ENCODE measurements at regions not wholly inside any gene's neighbourhood (a gene's known extent, or its start where the extent isn't known, plus 50 kb on each side); places are given as distances from the start of the nearest gene placed in this dataset.

DNA sequence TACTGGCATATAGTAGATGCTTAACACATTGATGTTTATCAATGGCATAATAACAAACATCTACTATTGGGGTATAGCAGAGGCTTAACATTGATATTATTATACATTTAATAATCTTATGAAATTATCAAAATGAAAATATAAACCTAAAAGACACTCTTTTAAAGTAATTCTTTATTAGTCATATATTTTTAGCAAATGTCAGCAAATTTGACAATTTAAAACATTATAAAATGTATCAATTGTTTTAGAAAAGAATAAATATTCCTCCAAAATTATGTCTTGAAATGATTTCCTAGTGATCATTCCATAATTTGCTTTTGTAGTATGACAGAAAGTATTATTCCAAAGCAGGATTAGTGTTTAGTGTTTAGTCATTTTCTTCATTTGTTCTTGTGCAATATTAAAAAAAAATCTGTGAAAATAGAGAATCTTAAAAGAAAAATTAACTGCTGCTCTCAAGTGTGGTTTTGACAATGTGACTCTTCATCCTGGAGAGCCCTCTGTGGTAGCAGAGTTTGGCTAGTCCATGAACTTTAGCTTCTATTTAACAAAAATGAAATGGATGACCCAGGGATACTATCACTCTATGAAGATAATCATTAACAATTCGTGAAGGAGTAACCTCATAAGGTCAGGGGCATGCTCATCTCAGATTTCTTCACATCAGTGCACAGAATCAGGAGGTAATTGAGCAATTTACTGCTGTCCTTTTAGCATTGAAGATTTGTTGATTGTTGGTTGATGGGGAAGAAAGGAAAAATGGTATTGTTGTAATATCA lies 1018.5 kb downstream of the LRFN5 start:
- WGBS, 2 donors: 17% methylated on average over 1 of the region's 1 CpG
- Histone ChIP-seq H3K27me3 (no peaks in the 10 kb centered on the region), H3K27ac (no peak overlapping the region), H3K4me1 (no peaks in the 10 kb centered on the region), H3K4me3 (no peak overlapping the region), H3K36me3 (no peaks in the 10 kb centered on the region), H3K9me3 (no peaks in the 10 kb centered on the region)
- no peak for DNase-seq (ENCODE audit: low spot score in 2 of 2)
- no peak for TF ChIP-seq POLR2A (IDR thresholded peaks at IDR 0.05)
- no peak for TF ChIP-seq EP300 (IDR thresholded peaks at IDR 0.05)
- TF ChIP-seq, protein P1, sequence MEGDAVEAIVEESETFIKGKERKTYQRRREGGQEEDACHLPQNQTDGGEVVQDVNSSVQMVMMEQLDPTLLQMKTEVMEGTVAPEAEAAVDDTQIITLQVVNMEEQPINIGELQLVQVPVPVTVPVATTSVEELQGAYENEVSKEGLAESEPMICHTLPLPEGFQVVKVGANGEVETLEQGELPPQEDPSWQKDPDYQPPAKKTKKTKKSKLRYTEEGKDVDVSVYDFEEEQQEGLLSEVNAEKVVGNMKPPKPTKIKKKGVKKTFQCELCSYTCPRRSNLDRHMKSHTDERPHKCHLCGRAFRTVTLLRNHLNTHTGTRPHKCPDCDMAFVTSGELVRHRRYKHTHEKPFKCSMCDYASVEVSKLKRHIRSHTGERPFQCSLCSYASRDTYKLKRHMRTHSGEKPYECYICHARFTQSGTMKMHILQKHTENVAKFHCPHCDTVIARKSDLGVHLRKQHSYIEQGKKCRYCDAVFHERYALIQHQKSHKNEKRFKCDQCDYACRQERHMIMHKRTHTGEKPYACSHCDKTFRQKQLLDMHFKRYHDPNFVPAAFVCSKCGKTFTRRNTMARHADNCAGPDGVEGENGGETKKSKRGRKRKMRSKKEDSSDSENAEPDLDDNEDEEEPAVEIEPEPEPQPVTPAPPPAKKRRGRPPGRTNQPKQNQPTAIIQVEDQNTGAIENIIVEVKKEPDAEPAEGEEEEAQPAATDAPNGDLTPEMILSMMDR (IDR thresholded peaks at IDR 0.05): no peak

DNA sequence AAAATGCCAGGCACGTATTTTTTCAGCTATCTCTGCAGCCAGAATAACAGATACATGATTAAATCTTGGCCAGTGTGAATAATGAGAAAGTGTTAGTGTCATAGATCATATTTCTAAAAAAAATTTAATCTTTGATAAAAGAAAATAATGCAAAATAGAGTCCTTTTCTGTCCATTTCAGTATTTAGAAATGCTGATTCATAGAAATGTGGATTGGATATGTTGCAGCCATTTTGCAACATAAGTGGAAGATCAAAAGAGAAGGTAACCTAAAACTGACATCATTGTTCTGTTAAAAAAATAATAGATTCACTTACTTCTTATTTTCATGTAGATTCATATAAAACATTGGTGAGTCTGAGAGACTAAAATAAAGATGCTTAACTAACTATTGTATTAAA lies 1010.3 kb downstream of the LRFN5 start:
- DNase-seq (ENCODE audit: low spot score in 2 of 2): no peak
- Histone ChIP-seq H3K27ac (no peak overlapping the region), H3K27me3 (no peaks in the 10 kb centered on the region), H3K4me3 (no peak overlapping the region), H3K4me1 (no peaks in the 10 kb centered on the region), H3K36me3 (no peaks in the 10 kb centered on the region), H3K9me3 (no peaks in the 10 kb centered on the region)
- WGBS, 2 donors: 64 to 74% methylated on average over 1 of the region's 1 CpG
- TF ChIP-seq, protein P1 (IDR thresholded peaks at IDR 0.05): no peak
- no peak for TF ChIP-seq EP300 (IDR thresholded peaks at IDR 0.05)
- TF ChIP-seq POLR2A (IDR thresholded peaks at IDR 0.05): no peak

DNA sequence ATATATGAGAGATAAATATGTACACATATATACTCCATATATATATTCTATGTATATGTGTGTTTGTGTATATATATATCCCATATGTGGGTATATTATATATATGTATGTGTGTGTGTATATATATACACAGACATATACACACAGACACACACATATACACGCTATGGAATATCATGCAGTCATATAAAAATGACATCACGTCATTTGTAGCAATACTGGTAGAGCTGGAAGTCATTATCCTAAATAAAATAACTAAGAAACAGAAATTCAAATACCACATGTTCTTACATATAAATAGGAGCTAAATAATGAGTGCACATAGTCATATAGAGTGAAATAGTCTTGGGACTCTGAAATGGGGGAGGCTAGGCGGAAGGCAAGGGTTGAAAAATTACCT lies 1000.2 kb downstream of the LRFN5 start:
- no peaks in the 10 kb centered on the region for H3K4me1 ChIP-seq
- TF ChIP-seq EP300 (IDR thresholded peaks at IDR 0.05): no peak
- TF ChIP-seq, protein P1 (IDR thresholded peaks at IDR 0.05): no peak
- TF ChIP-seq POLR2A (IDR thresholded peaks at IDR 0.05): no peak
- 88 to 95% methylated on average over 3 of the region's 3 CpGs for WGBS, 2 donors

DNA sequence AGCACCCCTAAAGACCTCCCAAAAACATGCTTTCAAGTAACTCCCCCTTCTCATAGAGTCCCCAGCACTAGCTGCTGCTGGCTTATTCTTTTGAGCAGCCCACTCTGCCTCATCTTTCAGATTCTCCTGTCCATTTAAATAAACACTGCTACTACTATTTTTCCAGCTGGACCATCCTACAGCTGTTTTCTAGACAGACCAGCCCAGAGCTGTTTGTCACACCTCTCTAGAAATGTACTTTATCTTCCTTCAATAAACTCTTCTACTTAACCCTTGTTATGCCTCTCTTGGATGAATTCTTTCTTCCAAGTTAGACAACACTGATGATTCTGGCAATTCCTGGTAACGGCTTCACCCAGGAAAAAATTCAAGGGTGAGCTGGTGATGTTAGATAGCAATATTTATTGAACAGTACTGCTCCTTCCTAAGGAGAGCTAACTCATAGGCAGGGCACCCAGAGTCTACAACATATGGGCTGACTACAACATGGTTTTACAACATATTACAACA lies 995.7 kb downstream of the LRFN5 start:
- no peaks in the 10 kb centered on the region for H3K4me1 ChIP-seq
- TF ChIP-seq, protein P1 (IDR thresholded peaks at IDR 0.05): no peak
- TF ChIP-seq EP300 (IDR thresholded peaks at IDR 0.05) (no peak), POLR2A (IDR thresholded peaks at IDR 0.05) (no peak)
- H3K9me3 ChIP-seq: peaks cover 0 to 4% (median 0%) of the 10 kb centered on the region in 4 donors
- H3K4me3 ChIP-seq: no peak overlapping the region
- no peaks in the 10 kb centered on the region for H3K27me3 ChIP-seq
- no peaks in the 10 kb centered on the region for H3K36me3 ChIP-seq
- H3K27ac ChIP-seq: no peak overlapping the region
- no peak for DNase-seq (ENCODE audit: low spot score in 2 of 2)
- WGBS, 2 donors: 91 to 97% methylated on average over 1 of the region's 1 CpG

More for the DNA sequence above, 1000.2 kb downstream of the LRFN5 start:
- Histone ChIP-seq H3K27me3 (no peaks in the 10 kb centered on the region), H3K27ac (no peak overlapping the region), H3K4me3 (no peak overlapping the region), H3K9me3 (no peaks in the 10 kb centered on the region), H3K36me3 (no peaks in the 10 kb centered on the region)
- no peak for DNase-seq (ENCODE audit: low spot score in 2 of 2)

DNA sequence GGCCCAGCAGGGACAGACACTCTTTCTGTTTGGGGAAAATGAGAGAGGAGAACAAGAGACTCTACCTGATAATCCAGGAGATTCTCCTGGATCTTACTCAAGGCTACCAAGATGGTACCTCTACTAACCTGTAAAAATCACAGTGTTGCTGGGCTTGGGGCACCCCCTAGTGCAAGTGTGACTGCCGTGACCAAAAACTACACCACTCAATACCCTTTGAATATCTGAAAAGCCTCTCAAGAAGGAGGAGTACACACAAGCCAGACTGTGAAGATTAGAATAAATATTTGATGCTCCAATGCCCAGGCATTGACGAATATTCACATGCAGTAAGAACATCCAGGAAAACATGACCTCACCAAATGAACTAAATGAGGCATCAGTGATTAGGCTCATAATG lies 965.4 kb downstream of the LRFN5 start:
- Histone ChIP-seq H3K36me3 (no peaks in the 10 kb centered on the region), H3K9me3 (peaks cover 0 to 40% (median 9%) of the 10 kb centered on the region in 4 donors), H3K27ac (no peak overlapping the region), H3K4me3 (no peak overlapping the region), H3K27me3 (no peaks in the 10 kb centered on the region), H3K4me1 (no peaks in the 10 kb centered on the region)
- WGBS, 2 donors: 83 to 91% methylated on average over 2 of the region's 2 CpGs
- TF ChIP-seq POLR2A (IDR thresholded peaks at IDR 0.05): no peak
- TF ChIP-seq EP300 (IDR thresholded peaks at IDR 0.05): no peak
- TF ChIP-seq, protein P1 (IDR thresholded peaks at IDR 0.05): no peak
- DNase-seq (ENCODE audit: low spot score in 2 of 2): no peak
